ENCODE measurements at regions not wholly inside any gene's neighbourhood (a gene's known extent, or its start where the extent isn't known, plus 50 kb on each side); places are given as distances from the start of the nearest gene placed in this dataset.

GRCh38 chr11:47911149-47911548, 63.0 kb upstream of the NUP160 start:
- Mint-ChIP-seq H3K9me3 (no peaks in the 10 kb centered on the region), H3K27ac (no peak overlapping the region), H3K36me3 (ENCODE audit: insufficient read depth) (no peaks in the 10 kb centered on the region), H3K4me1 (ENCODE audit: low read depth in 2 of 2) (peaks cover 5 to 8% of the 10 kb centered on the region in 2 donors), H3K4me3 (no peak overlapping the region), H3K27me3 (no peaks in the 10 kb centered on the region)
- ATAC-seq (replicated peaks) (no peak), DNase-seq (no peak)

- H3K4me1 Mint-ChIP-seq (ENCODE audit: low read depth in 2 of 2): peaks cover 0 to 4% of the 10 kb centered on the region in 2 donors
- H3K4me3 Mint-ChIP-seq: no peak overlapping the region
- H3K27ac Mint-ChIP-seq: no peak overlapping the region
- H3K27me3 Mint-ChIP-seq: no peaks in the 10 kb centered on the region
- no peaks in the 10 kb centered on the region for H3K36me3 Mint-ChIP-seq (ENCODE audit: insufficient read depth)
- ATAC-seq (replicated peaks) (no peak), DNase-seq (no peak)
- H3K9me3 Mint-ChIP-seq: no peaks in the 10 kb centered on the region
These were observed 60.0 kb upstream of the NUP160 start for GRCh38 chr11:47908198-47908597.

- ATAC-seq (replicated peaks) (no peak), DNase-seq (no peak)
- Mint-ChIP-seq H3K36me3 (ENCODE audit: insufficient read depth) (no peaks in the 10 kb centered on the region), H3K9me3 (no peaks in the 10 kb centered on the region), H3K4me1 (ENCODE audit: low read depth in 2 of 2) (peaks cover 0 to 4% of the 10 kb centered on the region in 2 donors), H3K4me3 (no peak overlapping the region), H3K27ac (no peak overlapping the region), H3K27me3 (no peaks in the 10 kb centered on the region)
These were observed 59.3 kb upstream of the NUP160 start for GRCh38 chr11:47907499-47907898.

- H3K4me1 Mint-ChIP-seq (ENCODE audit: low read depth in 2 of 2): peaks cover 0 to 4% of the 10 kb centered on the region in 2 donors
- no peak for ATAC-seq (replicated peaks)
- H3K9me3 Mint-ChIP-seq: no peaks in the 10 kb centered on the region
- no peak overlapping the region for H3K27ac Mint-ChIP-seq
- no peaks in the 10 kb centered on the region for H3K27me3 Mint-ChIP-seq
- no peak overlapping the region for H3K4me3 Mint-ChIP-seq
- no peaks in the 10 kb centered on the region for H3K36me3 Mint-ChIP-seq (ENCODE audit: insufficient read depth)
- no peak for DNase-seq
These were observed 57.9 kb upstream of the NUP160 start for GRCh38 chr11:47906066-47906465.

GRCh38 chr11:47905358-47906059, 57.4 kb upstream of the NUP160 start:
- Mint-ChIP-seq H3K27me3 (no peaks in the 10 kb centered on the region), H3K4me1 (ENCODE audit: low read depth in 2 of 2) (peaks cover 0 to 4% of the 10 kb centered on the region in 2 donors), H3K4me3 (no peak overlapping the region), H3K36me3 (ENCODE audit: insufficient read depth) (no peaks in the 10 kb centered on the region), H3K27ac (no peak overlapping the region), H3K9me3 (no peaks in the 10 kb centered on the region)
- DNase-seq (no peak), ATAC-seq (replicated peaks) (peak; percentile 22)

GRCh38 chr11:47904808-47905207, 56.7 kb upstream of the NUP160 start:
- Mint-ChIP-seq H3K9me3 (no peaks in the 10 kb centered on the region), H3K4me3 (no peak overlapping the region), H3K4me1 (ENCODE audit: low read depth in 2 of 2) (peaks cover 6 to 8% of the 10 kb centered on the region in 2 donors), H3K27ac (no peak overlapping the region), H3K36me3 (ENCODE audit: insufficient read depth) (no peaks in the 10 kb centered on the region), H3K27me3 (no peaks in the 10 kb centered on the region)
- no peak for DNase-seq
- no peak for ATAC-seq (replicated peaks)

GRCh38 chr11:47904048-47904447, 55.9 kb upstream of the NUP160 start:
- H3K4me3 Mint-ChIP-seq: no peak overlapping the region
- peaks cover 12% of the 10 kb centered on the region in 2 donors for H3K4me1 Mint-ChIP-seq (ENCODE audit: low read depth in 2 of 2)
- no peaks in the 10 kb centered on the region for H3K27me3 Mint-ChIP-seq

GRCh38 chr11:47899801-47900200, 51.7 kb upstream of the NUP160 start:
- ATAC-seq (replicated peaks) (peak; percentile 81), DNase-seq (no peak)
- no peaks in the 10 kb centered on the region for H3K9me3 Mint-ChIP-seq
- H3K27ac Mint-ChIP-seq: peak overlapping the region; percentile 62 to 72
- H3K36me3 Mint-ChIP-seq (ENCODE audit: insufficient read depth): peaks cover 2% of the 10 kb centered on the region
- peaks cover 8 to 12% of the 10 kb centered on the region in 2 donors for H3K4me1 Mint-ChIP-seq (ENCODE audit: low read depth in 2 of 2)
- peak overlapping the region in 1 of 2 donors; percentile 29 for H3K4me3 Mint-ChIP-seq
- H3K27me3 Mint-ChIP-seq: no peaks in the 10 kb centered on the region

More at GRCh38 chr11:47904048-47904447, 55.9 kb upstream of the NUP160 start:
- DNase-seq (no peak), ATAC-seq (replicated peaks) (no peak)
- Mint-ChIP-seq H3K36me3 (ENCODE audit: insufficient read depth) (peaks cover 2% of the 10 kb centered on the region), H3K9me3 (no peaks in the 10 kb centered on the region), H3K27ac (peak overlapping the region in 1 of 2 donors; percentile 12)
